Renal cortical epithelial cell (primary cell): ENCODE measurements at regions not wholly inside any gene's neighbourhood (a gene's known extent, or its start where the extent isn't known, plus 50 kb on each side); places are given as distances from the start of the nearest gene placed in this dataset.
"Not testable (repeated sequence)": the region's sequence is repeated elsewhere in the genome, so short reads cannot be mapped to it uniquely, and the experiment has no call there.

Source experiments
- DNase-seq: peaks from one replicate; pipeline ENCODE4 v3.0.0-alpha.2; 2011; ENCODE audit warnings: low read depth

GRCh38 chr11:25319127-25319526 lies 822.3 kb downstream of the LUZP2 start:
- DNase-seq, result no peak

- no peak for DNase-seq
Measured at GRCh38 chr11:25327656-25328055, 830.8 kb downstream of the LUZP2 start.

GRCh38 chr11:25339281-25339680 lies 842.4 kb downstream of the LUZP2 start:
- DNase-seq, result no peak

GRCh38 chr11:25349537-25349936 lies 852.7 kb downstream of the LUZP2 start:
- DNase-seq, result no peak

GRCh38 chr11:25350899-25351803 lies 854.3 kb downstream of the LUZP2 start:
- DNase-seq, result no peak

- no peak for DNase-seq
Measured at GRCh38 chr11:25357133-25357532, 860.3 kb downstream of the LUZP2 start.

DNA sequence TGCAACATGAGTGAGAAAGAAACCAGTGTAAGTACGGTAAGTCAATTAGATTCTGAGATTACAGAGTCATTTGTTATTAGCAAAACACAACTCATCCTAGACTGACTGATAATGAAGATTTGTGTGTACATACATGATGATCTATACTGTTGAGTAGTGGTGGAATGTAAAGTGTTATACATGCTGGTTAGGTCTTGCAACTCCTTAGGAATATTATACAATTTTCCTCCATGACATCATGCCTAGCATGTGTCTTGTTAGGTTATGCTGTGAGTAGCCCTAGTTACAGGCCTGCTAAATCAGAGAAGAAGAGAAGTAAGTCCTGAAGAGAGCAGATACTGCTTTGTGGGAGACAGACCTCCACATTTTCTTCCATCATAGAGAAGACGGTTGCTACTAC lies 880.6 kb downstream of the LUZP2 start:
- no peak for DNase-seq

GRCh38 chr11:25396847-25397246 lies 900.0 kb downstream of the LUZP2 start:
- DNase-seq, result no peak

DNA sequence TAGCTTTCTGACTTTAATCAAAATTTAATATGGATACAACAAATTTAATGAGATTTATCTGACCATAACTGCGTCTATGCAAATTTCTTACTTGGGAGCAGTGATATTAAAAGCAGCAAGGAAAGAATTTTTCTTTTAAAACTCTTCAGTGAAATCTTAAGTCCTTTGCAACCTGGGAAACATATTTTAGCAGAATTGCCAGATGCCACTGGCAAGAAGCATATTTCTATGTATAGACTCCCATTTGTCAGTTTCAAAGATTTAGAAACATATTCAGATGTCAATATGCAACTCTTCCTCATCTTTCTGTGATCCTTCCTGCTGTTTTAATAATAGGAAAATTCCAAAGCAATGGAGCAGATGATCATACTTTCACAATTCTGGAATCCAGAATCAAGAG lies 911.3 kb downstream of the LUZP2 start:
- DNase-seq, result no peak

DNA sequence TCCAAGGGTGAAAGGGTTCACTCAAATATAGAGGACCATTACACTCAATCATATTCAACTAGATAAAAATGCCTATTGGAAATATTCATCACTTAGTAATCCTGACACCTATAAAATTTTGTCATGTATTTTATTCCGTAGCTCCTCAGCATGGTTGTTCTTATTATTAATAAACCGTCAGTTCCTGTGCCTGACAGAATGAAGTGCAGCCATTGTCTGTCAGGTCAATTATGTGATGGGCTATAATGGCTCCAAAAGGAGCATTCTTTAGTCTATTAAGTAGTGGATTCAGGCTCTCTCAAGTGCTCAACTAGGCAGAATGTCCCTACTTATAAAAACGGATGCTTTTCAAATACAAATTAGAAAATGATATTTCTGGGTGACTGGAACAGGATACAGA lies 916.1 kb upstream of the ANO3 start:
- no peak for DNase-seq

DNA sequence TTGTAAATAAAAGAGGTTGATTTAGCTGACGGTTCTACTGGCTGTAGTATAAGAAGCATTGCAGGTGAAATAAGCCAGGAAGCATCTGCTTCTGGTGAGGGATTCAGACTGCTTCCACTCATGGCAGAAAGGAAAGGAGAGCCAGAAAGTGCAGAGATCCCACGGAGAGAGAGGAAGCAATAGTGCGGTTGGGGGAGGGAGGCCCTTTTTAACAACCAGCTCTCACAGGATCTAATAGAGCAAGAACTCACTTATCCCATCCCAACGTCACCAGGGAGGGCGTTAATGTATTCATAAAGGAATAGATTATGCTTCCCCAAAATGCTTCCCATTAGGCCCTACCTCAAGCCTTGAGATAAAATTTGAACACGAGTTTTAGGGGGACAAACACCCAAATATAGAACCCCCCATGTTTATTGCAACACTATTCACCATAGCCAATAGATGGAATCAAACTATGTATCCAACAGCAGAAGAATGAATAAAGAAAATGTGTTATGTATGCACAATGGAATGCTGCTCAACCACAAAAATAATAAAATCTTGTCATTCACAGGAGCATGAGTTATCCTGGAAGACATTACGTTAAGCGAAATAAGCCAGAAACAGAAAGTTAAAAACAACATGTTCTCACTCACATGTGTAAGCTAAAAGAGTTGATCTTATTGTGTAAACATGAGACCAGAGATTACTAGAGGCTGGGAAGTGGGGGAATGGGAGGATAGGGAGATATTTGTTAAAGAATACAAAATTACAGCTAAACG lies 908.3 kb upstream of the ANO3 start:
- DNase-seq, result no peak

DNA sequence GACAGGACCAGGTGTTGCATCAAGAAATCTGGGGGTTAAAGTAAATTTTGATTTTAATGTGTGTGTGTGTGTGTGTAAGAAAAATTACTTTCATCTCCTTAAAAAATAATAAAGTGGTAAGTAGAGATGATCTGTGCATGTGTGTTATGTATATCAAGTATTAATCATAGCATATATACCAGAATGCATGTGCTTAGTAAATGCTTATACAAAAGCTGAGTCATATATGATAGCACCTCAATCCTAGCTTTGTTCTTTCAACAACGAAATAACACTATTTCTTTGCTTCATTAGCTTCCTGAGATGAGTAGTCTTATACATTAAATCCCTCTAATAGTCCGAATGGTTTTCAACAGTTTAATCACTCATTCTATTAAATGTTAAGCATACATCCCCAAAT lies 899.6 kb upstream of the ANO3 start:
- no peak for DNase-seq

DNA sequence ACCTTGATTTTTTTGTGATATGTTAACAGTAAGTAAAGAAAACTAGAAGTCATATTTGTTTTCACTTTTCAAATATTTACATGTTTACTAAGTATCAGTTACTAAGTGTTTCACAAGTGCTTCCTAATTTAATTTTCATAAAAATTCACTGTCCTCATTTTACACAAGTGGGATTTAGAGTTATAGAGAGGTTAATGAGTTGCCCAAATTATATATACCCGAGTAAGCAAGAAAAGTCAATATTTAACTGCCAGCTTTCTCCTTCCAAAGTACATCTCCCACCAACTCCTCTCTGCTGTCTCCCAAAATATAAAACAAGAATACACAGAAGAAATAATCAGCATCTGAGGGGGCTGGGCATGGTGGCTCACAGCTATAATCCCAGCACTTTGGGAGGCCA lies 896.7 kb upstream of the ANO3 start:
- no peak for DNase-seq

DNA sequence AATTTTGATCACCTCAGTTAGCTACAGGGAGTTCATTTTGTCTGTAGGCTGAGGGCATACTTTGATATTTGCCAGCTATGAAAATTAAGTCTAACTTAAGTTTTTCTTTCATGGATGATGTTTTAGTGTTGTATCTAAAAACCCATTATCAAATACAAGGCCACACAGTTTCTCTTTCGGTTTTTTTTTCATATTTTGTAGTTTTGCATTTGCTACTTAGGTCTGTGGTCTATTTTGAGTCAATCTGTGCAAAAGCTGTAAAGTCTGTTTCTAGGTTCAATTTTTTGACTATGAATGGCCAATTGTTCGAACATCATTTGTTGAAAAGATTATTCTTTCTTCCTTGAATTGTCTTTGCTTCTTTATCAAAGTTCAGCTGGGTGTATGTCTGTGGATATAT lies 895.6 kb upstream of the ANO3 start:
- DNase-seq, result no peak

DNA sequence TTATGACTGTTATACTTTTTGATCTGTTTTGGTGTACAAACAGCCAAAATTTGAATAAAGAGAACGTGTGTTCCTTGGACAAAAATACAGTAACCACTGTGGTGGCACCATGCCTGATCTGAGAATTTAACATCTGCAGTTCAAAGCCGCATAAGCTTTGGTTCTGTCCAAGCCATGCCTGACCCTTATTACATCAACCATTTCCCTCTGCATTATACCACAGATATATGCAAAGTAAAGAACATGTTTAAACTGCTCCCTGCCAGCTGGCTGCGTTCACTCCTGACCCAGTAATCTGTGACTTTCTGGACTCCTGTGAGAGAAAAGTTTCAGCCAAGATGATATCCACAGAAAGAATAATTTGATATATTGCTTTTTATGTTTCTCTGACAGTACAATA lies 890.5 kb upstream of the ANO3 start:
- DNase-seq, result no peak

- no peak for DNase-seq
Measured at GRCh38 chr11:25449091-25449490, 882.8 kb upstream of the ANO3 start.

GRCh38 chr11:25453471-25453870 lies 878.5 kb upstream of the ANO3 start:
- no peak for DNase-seq

GRCh38 chr11:25456211-25456610 lies 875.7 kb upstream of the ANO3 start:
- no peak for DNase-seq

- DNase-seq, result no peak
Measured at GRCh38 chr11:25483915-25484635, 847.9 kb upstream of the ANO3 start.

- DNase-seq, result no peak
Measured at GRCh38 chr11:25485315-25485714, 846.6 kb upstream of the ANO3 start.

DNA sequence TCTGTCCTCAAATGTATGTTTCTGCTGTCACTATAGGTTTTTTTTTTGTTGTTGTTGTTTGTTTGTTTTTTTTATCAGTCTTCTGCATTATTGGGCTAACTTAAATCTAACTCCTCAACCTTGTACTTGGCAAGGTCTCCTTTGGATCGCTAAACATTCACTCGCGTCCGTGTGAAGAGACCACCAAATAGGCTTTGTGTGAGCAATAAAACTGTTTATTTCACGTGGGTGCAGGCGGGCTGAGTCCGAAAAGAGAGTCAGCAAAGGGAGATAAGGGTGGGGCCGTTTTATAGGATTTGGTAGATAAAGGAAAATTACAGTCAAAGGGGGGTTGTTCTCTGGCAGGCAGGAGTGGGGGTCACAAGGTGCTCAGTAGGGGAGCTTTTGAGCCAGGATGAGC lies 845.6 kb upstream of the ANO3 start:
- not testable (repeated sequence) for DNase-seq

GRCh38 chr11:25488176-25488575 lies 843.8 kb upstream of the ANO3 start:
- DNase-seq, result not testable (repeated sequence)
